Fibroblast of villous mesenchyme (primary cell): ENCODE measurements at regions not wholly inside any gene's neighbourhood (a gene's known extent, or its start where the extent isn't known, plus 50 kb on each side); places are given as distances from the start of the nearest gene placed in this dataset.

ENCODE experiments used
- DNase-seq: peaks from one replicate; pipeline ENCODE4 v3.0.0-alpha.2; 2010; ENCODE audit warnings: low read depth
- H3K4me3 ChIP-seq: 2 replicates; pipeline ENCODE4 v1.5.1; 2011; ENCODE audit warnings: low read depth, mild to moderate bottlenecking, low read length
- TF ChIP-seq, protein P1 (sequence below): IDR thresholded peaks from 2 replicates; pipeline ENCODE4 v1.5.1; 2012; ENCODE audit warnings: low read depth, mild to moderate bottlenecking, low read length; ENCODE audit not compliant: insufficient read depth

DNA sequence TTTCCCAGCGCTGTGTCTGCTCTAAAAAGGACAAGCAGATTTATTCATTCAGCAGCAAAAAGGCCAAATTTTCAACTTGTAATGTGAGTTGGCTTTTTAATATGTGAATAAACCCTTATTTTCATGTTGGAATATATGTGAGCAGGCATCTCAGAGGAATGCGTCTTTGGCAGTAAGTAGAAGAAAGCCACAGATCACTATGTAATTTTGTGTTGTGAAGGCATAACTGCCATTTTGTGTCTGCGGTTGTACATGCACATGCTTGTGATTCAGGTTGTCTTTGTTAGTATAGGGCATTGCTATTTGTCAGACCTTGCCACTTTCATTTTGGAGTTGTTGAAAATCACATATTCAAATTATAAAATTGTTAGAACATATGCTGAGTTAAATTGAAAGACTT is 398.8 kb upstream of the RGS6 start:
- DNase-seq: no peak
- H3K4me3 ChIP-seq: no peak overlapping the region
- TF ChIP-seq, protein P1, sequence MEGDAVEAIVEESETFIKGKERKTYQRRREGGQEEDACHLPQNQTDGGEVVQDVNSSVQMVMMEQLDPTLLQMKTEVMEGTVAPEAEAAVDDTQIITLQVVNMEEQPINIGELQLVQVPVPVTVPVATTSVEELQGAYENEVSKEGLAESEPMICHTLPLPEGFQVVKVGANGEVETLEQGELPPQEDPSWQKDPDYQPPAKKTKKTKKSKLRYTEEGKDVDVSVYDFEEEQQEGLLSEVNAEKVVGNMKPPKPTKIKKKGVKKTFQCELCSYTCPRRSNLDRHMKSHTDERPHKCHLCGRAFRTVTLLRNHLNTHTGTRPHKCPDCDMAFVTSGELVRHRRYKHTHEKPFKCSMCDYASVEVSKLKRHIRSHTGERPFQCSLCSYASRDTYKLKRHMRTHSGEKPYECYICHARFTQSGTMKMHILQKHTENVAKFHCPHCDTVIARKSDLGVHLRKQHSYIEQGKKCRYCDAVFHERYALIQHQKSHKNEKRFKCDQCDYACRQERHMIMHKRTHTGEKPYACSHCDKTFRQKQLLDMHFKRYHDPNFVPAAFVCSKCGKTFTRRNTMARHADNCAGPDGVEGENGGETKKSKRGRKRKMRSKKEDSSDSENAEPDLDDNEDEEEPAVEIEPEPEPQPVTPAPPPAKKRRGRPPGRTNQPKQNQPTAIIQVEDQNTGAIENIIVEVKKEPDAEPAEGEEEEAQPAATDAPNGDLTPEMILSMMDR: no peak

DNA sequence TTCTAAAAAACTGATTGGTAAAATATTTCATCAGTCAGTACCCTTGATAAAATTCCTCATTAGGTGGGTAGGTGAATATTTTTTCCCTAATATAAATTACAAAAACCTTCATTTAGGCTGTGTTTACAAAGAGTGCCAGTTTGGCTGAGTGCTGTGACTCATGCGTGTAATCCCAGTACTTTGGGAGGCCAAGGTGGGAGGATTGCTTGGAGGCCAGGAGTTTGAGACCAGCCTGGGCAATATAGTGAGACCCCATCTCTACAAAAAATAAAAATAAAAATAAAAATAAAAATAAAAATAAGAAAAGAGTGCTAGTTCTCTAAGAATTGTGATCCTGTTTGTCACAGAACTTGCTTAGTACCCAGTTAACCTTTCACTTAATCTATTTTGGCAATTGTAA is 398.4 kb upstream of the RGS6 start:
- no peak overlapping the region for H3K4me3 ChIP-seq
- TF ChIP-seq, protein P1: no peak
- no peak for DNase-seq

DNA sequence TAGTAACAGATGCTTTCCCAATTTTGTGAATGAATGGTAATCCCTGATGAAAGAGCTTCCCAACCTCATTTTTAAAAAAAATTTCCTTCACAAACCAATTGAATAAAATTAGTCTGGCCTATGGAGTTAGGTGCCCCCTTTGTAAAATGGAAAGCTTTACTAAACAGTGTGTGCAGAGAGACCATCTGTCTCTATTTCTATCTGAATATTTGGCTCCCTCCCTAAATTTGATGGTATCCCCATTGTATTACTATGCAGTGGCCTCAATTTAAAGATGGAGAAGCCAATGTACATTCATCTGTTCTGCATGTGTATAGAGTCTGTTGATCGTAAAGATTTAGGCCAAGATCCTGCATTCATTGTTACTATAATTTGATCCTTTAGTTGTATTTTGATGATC is 397.7 kb upstream of the RGS6 start:
- DNase-seq: no peak
- TF ChIP-seq, protein P1: no peak
- no peak overlapping the region for H3K4me3 ChIP-seq

DNA sequence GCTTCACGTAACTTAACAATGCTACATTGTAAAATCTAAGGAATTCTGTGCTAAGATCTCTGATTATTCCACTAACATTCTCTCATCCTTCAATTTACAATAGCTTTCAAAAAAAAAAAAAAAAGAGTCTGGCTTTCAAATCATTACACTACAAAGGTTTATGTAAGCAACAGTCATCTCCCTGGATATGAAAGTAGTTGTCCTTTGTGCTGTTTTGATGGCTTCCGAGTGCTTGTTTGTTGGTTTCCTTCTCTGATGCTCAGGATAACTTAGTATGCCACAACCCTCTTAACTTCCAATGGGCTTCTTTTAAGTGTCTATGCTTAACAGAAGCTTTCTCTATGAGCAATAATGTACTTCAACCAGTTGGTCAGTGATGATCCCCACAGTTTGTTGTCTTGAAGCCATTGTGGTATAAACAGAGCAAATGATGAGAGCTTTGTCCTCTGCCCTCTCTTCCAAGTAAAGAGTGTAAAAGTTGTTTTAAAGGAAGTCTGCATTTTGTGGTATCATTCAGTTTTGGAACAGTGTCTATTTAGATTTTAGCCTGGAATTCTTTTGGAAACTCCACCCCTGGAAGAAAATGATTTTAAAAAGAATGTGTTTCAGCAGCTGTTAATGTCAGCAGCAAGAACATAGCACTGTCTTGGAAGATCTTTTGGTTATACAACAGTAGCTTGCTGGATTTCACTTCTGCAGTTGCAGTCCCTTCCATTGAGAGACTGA is 396.1 kb upstream of the RGS6 start:
- DNase-seq: no peak
- TF ChIP-seq, protein P1: no peak

DNA sequence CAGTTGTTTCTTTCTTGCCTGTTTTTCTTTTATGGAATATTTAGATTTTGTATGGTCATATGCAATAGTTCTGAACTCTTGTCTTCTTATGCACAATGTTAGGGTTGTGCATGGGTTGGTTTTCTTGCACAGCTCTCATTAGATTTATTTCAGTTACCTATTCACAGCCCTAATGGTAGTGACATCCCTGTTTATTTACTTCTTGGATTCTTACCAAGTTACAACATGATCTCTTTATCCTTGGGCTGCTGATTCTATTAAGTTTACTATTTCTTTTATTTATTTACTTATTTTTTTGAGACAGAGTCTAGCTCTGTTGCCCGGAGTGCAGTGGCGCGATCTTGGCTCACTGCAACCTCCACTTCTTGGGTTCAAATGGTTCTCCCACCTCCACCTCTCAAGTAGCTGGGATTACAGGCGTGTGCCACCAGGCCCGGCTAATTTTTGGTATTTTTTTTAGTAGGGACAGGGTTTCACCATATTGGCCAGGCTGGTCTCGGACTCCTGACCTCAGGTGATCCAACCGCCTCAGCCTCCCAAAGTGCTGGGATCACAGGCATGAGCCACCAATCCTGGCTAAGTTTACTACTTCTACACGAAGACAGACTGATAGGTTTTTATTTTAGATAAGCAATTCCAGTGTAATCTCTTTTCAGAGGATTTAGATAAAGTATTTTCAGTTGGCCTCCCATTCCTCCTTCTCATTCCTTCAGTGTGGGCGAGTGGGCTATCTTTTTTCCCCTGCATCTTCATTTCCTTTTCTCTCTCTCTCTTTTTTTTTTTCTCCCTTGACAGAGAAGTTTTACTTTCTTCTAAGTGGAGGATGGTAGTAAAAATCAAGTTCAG is 395.1 kb upstream of the RGS6 start:
- H3K4me3 ChIP-seq: no peak overlapping the region
- no peak for DNase-seq
- TF ChIP-seq, protein P1: no peak

More for the DNA sequence above, 396.1 kb upstream of the RGS6 start:
- H3K4me3 ChIP-seq: no peak overlapping the region

DNA sequence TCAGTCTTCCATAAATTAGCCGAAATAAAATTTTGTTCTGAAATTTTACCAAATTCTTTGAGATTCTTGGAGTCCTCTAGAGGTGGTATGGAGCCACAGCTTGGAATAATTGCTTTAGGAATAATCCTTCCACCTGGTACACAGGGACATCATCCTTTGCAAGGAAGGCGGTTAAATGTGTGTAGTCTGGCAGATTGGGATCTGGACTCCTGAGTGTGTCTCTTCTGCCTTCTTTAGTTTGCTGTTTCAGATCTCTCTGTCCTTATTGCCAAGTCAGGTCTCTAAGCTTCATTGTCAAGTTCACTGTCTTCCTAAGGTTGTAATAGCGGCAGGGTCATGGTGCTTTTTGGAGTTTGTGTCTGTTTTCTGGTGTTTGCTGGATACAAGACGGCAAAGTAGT is 393.9 kb upstream of the RGS6 start:
- no peak for DNase-seq
- H3K4me3 ChIP-seq: no peak overlapping the region
- TF ChIP-seq, protein P1: no peak
